HUDEP-2 (cell line): ENCODE measurements at regions not wholly inside any gene's neighbourhood (a gene's known extent, or its start where the extent isn't known, plus 50 kb on each side); places are given as distances from the start of the nearest gene placed in this dataset.
"Not testable (repeated sequence)": the region's sequence is repeated elsewhere in the genome, so short reads cannot be mapped to it uniquely, and the experiment has no call there.

ENCODE experiments used
- DNase-seq, 76 experiments: peaks; one replicate each; lab custom pipeline; 2025; ENCODE audit not compliant: unreplicated experiment in 76 of 76; lab: John Stamatoyannopoulos, UW

DNA sequence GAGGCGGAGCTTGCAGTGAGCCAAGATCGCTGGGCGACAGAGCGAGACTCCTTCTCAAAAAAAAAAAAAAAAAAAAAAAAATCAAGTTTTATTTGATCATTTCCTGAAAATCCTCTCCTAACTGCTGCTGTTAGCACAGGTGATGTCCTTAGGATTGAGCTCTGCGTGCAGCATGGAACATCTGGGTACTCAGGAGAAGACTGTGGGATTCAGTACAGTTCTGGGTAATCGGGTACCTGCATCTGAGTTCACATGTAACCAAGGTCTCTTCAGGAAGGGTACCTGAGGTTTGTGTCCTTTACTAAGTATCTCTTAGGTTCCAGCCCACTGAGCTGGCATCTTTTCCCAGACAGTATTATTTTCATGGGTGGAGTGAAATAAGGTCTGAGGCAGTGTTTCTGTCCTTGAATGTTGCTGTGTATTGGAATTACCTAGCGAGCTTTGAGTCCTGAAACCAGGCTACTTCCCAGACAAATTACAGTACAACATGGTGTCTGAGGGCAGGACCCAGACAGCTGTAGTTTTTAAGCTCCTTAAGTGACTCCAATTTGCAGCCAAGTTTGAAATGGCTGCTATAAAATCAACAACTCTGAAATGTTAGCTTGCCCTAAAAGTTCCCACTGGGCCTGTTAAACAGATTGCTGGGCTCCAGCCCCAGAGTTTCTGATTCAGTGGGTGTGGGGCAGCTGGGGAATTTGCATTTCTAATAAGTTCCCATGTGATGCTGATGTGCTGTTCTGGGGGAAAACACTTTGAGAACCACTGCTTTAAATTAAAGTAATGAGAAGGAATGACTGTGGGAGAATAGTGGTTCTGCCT lies 120.5 kb downstream of the PMAIP1 start:
- no peak for DNase-seq

DNA sequence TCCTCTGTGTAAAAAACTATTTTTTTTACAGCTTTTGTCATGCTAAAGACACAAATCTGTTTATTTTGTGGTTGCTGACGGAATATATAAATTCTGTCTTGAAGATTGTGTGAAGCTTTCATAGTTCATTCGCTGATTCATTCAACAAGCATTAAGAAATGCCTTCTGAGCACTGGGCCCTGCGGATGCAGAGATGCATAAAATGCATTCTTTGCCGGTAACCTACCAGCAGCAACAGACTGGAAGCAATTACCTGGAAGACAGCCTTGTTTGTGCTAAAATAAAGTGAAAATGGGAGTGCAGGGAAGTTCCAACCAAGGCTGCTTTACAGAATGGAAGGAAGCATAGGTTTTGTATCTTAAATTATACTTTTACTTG lies 119.7 kb downstream of the PMAIP1 start:
- DNase-seq: no peak

DNA sequence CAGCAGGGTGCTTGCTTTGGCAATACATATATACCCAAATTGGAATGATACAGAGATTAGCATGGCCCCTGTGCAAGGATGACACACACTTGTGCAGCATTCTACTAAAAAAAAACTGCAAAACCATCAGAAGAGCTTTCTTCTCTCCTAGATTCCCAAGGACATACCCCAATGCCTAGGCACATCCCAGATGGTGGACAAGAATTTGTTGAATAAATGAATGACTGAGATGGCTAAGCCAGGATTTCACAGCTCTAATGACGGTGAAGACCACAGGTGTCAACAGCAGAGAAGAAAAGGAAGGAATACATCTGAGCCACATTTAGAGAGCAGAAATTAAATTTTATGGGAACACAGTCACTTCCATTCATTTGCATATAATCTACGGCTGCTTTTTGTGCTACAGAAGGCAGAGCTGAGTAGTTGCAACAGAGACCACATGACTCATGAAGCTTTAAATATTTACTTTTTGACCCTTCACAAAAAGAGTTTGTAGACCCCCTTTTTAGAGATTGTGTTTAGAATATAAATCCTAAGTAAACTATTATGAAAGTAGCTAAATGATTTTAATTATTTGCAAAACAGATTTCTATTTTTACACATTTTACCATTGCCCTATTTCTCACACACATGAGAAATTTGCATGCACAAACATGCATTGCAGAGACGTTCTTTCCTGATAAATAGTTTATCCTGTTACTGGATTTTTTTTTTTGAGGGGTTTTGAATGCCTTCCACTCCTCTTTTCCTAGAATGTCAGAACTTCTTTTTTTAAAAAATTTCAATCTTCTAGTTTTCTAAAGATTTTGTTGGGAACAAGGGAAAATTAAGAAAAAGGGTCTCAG lies 119.0 kb downstream of the PMAIP1 start:
- DNase-seq: no peak

GRCh38 chr18:60018134-60018533 lies 118.3 kb downstream of the PMAIP1 start:
- DNase-seq: not testable (repeated sequence)

DNA sequence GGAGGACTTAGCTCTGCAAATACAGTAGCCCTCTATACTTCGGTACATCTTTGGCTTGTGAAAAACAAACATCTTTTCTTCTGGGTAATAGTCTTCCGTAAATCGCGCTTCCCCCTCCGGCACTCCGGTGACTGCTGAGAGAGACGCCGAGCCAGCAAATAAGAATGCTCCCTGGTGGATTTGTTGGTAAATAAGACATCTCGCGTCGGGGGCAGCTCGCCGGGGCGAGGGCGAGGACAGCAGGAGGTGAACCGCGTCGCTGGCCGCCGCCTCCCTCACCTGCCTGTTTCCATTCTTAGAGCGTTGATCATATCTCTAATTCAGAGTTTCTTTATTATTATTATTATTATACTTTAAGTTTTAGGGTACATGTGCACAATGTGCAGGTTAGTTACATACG lies 117.6 kb downstream of the PMAIP1 start:
- no peak for DNase-seq

- not testable (repeated sequence) for DNase-seq
These were observed 116.0 kb downstream of the PMAIP1 start for GRCh38 chr18:60015826-60016225.

GRCh38 chr18:60013148-60013547 lies 113.4 kb downstream of the PMAIP1 start:
- DNase-seq: not testable (repeated sequence)

GRCh38 chr18:60010984-60011383 lies 111.2 kb downstream of the PMAIP1 start:
- no peak for DNase-seq

DNA sequence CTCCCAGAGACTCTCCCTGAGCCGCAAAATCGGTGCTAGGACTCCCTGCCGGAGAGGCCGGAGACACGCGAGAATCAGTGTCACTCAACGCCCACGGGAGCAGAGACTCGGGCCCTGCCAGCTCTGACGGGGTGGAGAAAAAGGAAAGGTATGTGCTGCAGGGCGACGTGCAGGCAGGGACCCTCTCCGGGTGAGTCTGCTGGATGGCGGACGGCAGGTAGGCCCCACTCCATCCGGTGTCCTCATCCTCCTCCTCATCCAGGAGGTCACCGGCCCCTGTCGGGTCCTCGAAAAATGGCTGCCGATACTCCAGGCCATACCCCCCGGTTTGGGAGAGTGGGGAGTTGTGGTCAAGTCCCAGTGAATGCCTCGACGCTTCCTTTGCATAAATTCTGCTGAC lies 110.7 kb downstream of the PMAIP1 start:
- DNase-seq: no peak

- no peak for DNase-seq
These were observed 107.9 kb downstream of the PMAIP1 start for GRCh38 chr18:60007661-60008060.

GRCh38 chr18:60003610-60004185 lies 103.9 kb downstream of the PMAIP1 start:
- no peak for DNase-seq

DNA sequence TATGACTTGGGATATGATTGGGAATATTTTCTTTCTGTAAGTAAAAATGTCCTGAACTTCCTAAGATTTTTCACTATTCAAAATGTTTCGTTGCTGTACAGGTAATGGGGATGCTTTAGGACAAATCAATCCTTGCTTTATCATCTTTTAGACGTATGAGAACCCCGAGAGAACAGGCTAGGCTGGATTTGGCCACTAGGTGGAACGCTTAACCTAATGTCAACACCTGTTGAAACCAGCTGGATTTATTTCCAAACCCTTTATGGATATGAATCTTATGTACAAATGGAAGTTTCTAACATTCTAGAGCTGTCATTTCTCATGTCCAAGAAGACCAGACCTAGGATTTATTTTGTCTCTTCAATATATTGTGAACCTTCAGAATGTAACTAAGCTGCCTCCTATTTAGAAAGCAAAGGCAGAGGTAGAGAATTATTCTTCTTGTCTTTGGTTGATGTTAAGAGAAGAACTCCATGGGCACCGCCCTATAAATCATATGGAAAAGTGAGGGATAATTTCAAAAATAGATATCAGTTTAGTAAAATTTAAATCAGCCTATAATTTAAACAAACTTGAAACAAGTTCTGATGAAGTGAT lies 96.7 kb downstream of the PMAIP1 start:
- peak in 13 of 76 experiments; percentile 1 to 35 (median 9) for DNase-seq

GRCh38 chr18:59994357-59994756 lies 94.6 kb downstream of the PMAIP1 start:
- peak in 5 of 76 experiments; percentile 1 to 31 (median 19) for DNase-seq

DNA sequence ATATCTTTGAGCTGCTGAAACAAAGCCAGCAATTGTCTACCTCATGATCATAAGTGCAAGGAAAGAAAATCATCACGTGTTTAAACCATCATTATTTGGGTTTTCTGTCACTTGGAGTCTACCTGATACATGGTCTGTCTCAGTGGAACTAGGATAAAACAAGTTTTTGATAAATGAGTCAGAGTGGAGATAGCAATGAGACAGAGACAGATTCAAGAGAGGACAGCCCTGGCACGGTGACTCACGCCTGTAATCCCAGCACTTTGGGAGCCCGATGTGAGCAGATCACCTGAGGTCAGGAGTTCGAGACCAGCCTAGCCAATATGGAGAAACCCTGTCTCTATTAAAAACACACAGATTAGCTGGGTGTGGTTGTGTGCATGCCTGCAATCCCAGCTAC lies 93.8 kb downstream of the PMAIP1 start:
- DNase-seq: no peak

- DNase-seq: no peak
These were observed 90.5 kb downstream of the PMAIP1 start for GRCh38 chr18:59990121-59990823.

- peak in 33 of 76 experiments; percentile 1 to 66 (median 18) for DNase-seq
These were observed 88.4 kb downstream of the PMAIP1 start for GRCh38 chr18:59988098-59988706.

DNA sequence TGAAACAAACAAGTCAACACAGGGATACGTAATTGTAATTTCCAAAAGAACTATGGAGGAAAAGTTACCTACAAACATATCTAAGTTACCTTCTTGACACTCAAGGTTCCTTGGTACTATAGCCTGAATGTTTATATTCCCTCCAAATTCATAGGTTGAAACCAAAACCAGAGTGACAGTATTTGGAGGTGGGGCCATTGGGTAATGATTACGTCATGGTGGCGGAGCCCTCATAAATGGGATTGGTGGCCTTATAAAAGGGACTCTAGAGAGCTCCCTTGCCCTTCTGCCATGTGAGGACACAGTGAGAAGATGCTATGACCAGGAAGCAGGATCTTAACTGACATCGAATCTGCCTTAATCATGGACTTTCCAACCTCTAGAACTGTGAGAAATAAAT lies 87.3 kb downstream of the PMAIP1 start:
- no peak for DNase-seq

DNA sequence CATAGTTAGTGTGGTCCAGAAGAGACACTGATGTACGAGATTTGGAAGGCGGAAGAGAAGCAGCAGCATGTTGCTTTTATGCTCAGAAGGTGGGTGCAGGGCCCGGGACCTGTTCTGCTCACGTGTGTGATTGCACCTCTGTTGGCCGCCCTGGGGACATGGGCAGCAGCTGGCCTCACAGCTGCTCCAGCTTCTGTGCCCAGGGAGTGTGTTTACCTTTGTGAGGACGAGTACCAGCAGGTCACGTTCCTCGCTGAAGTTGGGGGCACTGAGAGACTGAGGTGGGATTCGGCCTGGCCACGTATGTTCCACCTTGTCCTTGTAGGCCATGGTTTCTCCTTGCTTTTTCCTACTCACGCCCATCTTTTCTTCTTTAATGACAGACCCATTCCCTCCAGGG lies 86.3 kb downstream of the PMAIP1 start:
- no peak for DNase-seq

GRCh38 chr18:59985289-59985688 lies 85.5 kb downstream of the PMAIP1 start:
- no peak for DNase-seq

DNA sequence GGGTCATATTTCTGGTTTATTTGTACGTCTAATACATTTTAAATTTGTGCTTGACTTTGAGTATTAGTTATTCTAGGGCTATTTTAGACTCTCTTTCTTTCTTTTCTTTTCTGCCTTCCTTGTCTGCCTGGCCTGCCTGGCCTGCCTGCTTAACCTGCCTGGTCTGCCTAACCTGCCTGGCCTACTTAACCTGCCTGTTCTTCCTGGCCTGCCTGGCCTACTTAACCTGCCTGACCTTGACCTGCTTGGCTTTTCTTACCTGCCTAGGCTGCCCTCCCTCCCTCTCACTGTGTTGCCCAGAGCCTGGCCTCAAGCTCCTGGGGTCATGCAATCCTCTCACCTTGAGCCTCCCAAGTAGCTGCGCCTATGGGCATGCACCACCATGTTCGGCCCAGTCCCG lies 83.7 kb downstream of the PMAIP1 start:
- no peak for DNase-seq
